Esophagus (tissue), 2 donors: ENCODE measurements at regions not wholly inside any gene's neighbourhood (a gene's known extent, or its start where the extent isn't known, plus 50 kb on each side); places are given as distances from the start of the nearest gene placed in this dataset.

ENCODE experiments used
- H3K27ac ChIP-seq, 2 donors: one replicate each; pipeline ENCODE4 v1.5.1; 2013; ENCODE audit warnings: low read depth in 2 of 2, mild to moderate bottlenecking in 2 of 2, inconsistent platforms in 1 of 2, low read length in 1 of 2, moderate library complexity in 1 of 2
- H3K27me3 ChIP-seq, 2 donors: one replicate each; pipeline ENCODE4 v1.6.1; 2013; ENCODE audit warnings: low read length in 2 of 2, control low read depth in 1 of 2, mild to moderate bottlenecking in 1 of 2; ENCODE audit not compliant: insufficient read depth in 2 of 2, control insufficient read depth in 1 of 2
- H3K36me3 ChIP-seq, 2 donors: one replicate each; pipeline ENCODE4 v1.6.1; 2013; ENCODE audit warnings: low read length in 1 of 2; ENCODE audit not compliant: control insufficient read depth in 2 of 2, insufficient read depth in 2 of 2
- H3K4me1 ChIP-seq, 2 donors: one replicate each; pipeline ENCODE4 v1.6.1; 2013; ENCODE audit warnings: low read length in 1 of 2; ENCODE audit not compliant: control insufficient read depth in 2 of 2, insufficient read depth in 2 of 2
- H3K4me3 ChIP-seq, 2 donors: one replicate each; pipeline ENCODE4 v1.5.1; 2013; ENCODE audit warnings: low read length in 2 of 2, mild to moderate bottlenecking in 2 of 2, low read depth in 1 of 2, moderate library complexity in 1 of 2
- H3K9me3 ChIP-seq, 2 donors: one replicate each; pipeline ENCODE4 v1.6.1; 2013; ENCODE audit warnings: mild to moderate bottlenecking in 2 of 2, low read depth in 1 of 2, low read length in 1 of 2, moderate library complexity in 1 of 2; ENCODE audit not compliant: control insufficient read depth in 2 of 2, insufficient read depth in 1 of 2
- WGBS, 2 donors: extraction: QIAGEN DNeasy Blood & Tissue Kit; methylation state at CpG; one replicate each; pipeline ENCODE4 v1.1.7; 2013; 5-methylcytosine and 5-hydroxymethylcytosine counted together
- donor health status: healthy with polysubstance abuse.
- donor health status: Bipolar disorder and iron deficiency.

DNA sequence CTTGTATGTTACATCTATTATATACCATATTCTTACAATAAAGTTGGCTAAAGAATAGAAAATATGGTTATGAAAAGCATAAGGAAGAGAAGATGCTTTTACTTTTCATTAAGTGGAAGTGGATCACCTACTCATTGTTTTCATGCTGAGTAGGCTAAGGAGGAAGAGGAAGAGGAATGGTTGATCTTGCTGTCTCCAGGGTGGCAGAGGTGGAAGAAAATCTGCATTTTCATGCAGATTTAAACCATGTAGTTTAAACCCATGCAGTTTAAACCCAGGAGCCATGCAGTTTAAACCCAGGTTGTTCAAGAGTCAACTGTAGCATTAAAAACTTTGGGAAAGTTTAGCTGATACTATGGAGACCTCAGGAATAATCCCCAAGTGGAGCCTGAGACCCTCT is 214.8 kb upstream of the NAALADL2 start:
- H3K9me3 ChIP-seq, result peaks cover 0 to 2% of the 10 kb centered on the region in 2 donors
- no peak overlapping the region for H3K4me3 ChIP-seq
- no peaks in the 10 kb centered on the region for H3K36me3 ChIP-seq
- no peaks in the 10 kb centered on the region for H3K4me1 ChIP-seq
- no peaks in the 10 kb centered on the region for H3K27me3 ChIP-seq
- no peak overlapping the region for H3K27ac ChIP-seq

DNA sequence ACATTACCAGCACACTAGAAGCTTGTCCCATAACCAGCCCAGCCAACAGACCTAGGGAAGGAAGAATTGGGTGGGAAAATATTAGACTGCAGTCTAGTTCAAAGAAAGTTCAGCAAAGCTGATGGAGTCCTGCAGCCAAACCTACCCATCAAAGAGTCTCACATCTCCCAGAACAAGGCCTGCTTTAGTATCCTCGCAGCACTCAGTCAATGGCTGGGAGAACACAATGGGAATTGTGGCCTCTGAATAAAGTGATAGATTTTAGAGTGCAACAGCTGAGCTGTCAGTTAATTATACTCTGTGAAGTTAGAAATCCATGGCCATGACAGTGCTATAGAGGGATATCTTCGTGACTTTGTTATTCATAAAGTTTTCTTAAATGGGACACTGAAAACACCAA is 207.2 kb upstream of the NAALADL2 start:
- Histone ChIP-seq H3K9me3 (no peaks in the 10 kb centered on the region), H3K27me3 (no peaks in the 10 kb centered on the region), H3K36me3 (no peaks in the 10 kb centered on the region), H3K27ac (no peak overlapping the region), H3K4me3 (no peak overlapping the region), H3K4me1 (no peaks in the 10 kb centered on the region)
- WGBS, 2 donors, result 85 to 86% methylated on average over 2 of the region's 2 CpGs

DNA sequence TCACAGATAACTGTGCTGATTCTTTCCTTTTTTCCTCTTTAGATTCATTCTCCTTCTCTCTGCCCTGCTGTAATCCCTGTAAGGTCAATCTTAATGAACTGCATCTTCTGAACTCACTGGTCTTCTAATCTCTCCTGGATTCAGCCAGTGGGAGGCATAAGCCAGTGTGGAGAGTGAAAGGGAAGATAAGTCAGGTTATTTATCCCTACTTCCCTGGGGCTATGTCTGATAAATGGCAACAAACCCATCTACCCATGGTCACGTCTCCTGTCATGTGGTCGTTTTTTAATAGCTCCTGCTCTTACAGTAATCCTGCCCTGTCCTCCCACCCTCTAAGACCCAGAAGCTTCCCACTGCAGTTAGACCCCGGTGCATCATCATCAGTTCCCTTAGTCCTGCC is 199.6 kb upstream of the NAALADL2 start:
- H3K4me1 ChIP-seq, result no peaks in the 10 kb centered on the region
- no peak overlapping the region for H3K4me3 ChIP-seq
- WGBS, 2 donors, result 71 to 79% methylated on average over 3 of the region's 3 CpGs
- no peaks in the 10 kb centered on the region for H3K36me3 ChIP-seq
- H3K9me3 ChIP-seq, result no peaks in the 10 kb centered on the region
- no peaks in the 10 kb centered on the region for H3K27me3 ChIP-seq
- no peak overlapping the region for H3K27ac ChIP-seq

- no peaks in the 10 kb centered on the region for H3K9me3 ChIP-seq
- 84 to 91% methylated on average over 3 of the region's 3 CpGs for WGBS, 2 donors
Observed at GRCh38 chr3:174662653-174663052, 196.5 kb upstream of the NAALADL2 start.

GRCh38 chr3:174667386-174667785 is 191.7 kb upstream of the NAALADL2 start:
- no peak overlapping the region for H3K4me3 ChIP-seq
- H3K27ac ChIP-seq, result no peak overlapping the region
- H3K27me3 ChIP-seq, result no peaks in the 10 kb centered on the region
- 59 to 64% methylated on average over 1 of the region's 1 CpG for WGBS, 2 donors
- H3K4me1 ChIP-seq, result no peaks in the 10 kb centered on the region
- H3K36me3 ChIP-seq, result no peaks in the 10 kb centered on the region
- H3K9me3 ChIP-seq, result no peaks in the 10 kb centered on the region

More at GRCh38 chr3:174662653-174663052, 196.5 kb upstream of the NAALADL2 start:
- no peak overlapping the region for H3K27ac ChIP-seq
- no peaks in the 10 kb centered on the region for H3K4me1 ChIP-seq
- H3K36me3 ChIP-seq, result no peaks in the 10 kb centered on the region
- H3K4me3 ChIP-seq, result no peak overlapping the region
- H3K27me3 ChIP-seq, result no peaks in the 10 kb centered on the region

DNA sequence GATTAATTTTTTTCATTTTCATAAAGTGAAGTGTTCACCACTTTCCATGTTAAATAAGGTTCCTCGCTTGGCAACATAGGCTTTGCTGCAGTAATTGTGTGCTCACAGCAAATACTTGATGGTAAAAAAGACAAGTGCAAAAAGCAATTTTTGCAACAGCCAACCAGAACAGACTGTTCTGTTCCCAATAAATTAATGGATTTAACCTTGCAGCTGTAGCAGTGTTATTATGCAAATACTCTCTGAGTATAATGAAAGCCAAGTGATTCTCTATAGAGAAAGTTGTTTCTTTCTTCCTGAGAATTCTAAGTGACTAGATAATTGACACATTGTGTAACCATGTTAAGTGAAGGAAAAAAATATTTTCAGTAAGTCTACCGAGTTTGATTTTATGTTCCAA is 183.7 kb upstream of the NAALADL2 start:
- Histone ChIP-seq H3K27me3 (no peaks in the 10 kb centered on the region), H3K4me3 (no peak overlapping the region), H3K4me1 (no peaks in the 10 kb centered on the region), H3K36me3 (no peaks in the 10 kb centered on the region), H3K27ac (no peak overlapping the region), H3K9me3 (no peaks in the 10 kb centered on the region)
- WGBS, 2 donors, result 80 to 90% methylated on average over 2 of the region's 2 CpGs

- Histone ChIP-seq H3K9me3 (no peaks in the 10 kb centered on the region), H3K27me3 (no peaks in the 10 kb centered on the region), H3K4me3 (no peak overlapping the region), H3K4me1 (no peaks in the 10 kb centered on the region), H3K27ac (no peak overlapping the region), H3K36me3 (no peaks in the 10 kb centered on the region)
- WGBS, 2 donors, result 75 to 81% methylated on average over 1 of the region's 1 CpG
Observed at GRCh38 chr3:174681784-174682183, 177.3 kb upstream of the NAALADL2 start.

- Histone ChIP-seq H3K27me3 (no peaks in the 10 kb centered on the region), H3K4me1 (no peaks in the 10 kb centered on the region), H3K4me3 (no peak overlapping the region), H3K9me3 (no peaks in the 10 kb centered on the region), H3K27ac (no peak overlapping the region), H3K36me3 (no peaks in the 10 kb centered on the region)
- 95% methylated on average over 4 of the region's 4 CpGs for WGBS, 2 donors
Observed at GRCh38 chr3:174685796-174686195, 173.3 kb upstream of the NAALADL2 start.

- Histone ChIP-seq H3K4me3 (no peak overlapping the region), H3K9me3 (no peaks in the 10 kb centered on the region), H3K36me3 (no peaks in the 10 kb centered on the region), H3K27me3 (no peaks in the 10 kb centered on the region), H3K4me1 (no peaks in the 10 kb centered on the region), H3K27ac (no peak overlapping the region)
- 66 to 75% methylated on average over 1 of the region's 1 CpG for WGBS, 2 donors
Observed at GRCh38 chr3:174697310-174697709, 161.8 kb upstream of the NAALADL2 start.

GRCh38 chr3:174700736-174701135 is 158.4 kb upstream of the NAALADL2 start:
- no peaks in the 10 kb centered on the region for H3K9me3 ChIP-seq

More at GRCh38 chr3:174700736-174701135, 158.4 kb upstream of the NAALADL2 start:
- H3K27ac ChIP-seq, result no peak overlapping the region
- no peaks in the 10 kb centered on the region for H3K27me3 ChIP-seq
- no peak overlapping the region for H3K4me3 ChIP-seq
- H3K36me3 ChIP-seq, result no peaks in the 10 kb centered on the region
- no peaks in the 10 kb centered on the region for H3K4me1 ChIP-seq
